Right lung (tissue), 2 donors: ENCODE measurements at regions not wholly inside any gene's neighbourhood (a gene's known extent, or its start where the extent isn't known, plus 50 kb on each side); places are given as distances from the start of the nearest gene placed in this dataset.
"Not testable (repeated sequence)": the region's sequence is repeated elsewhere in the genome, so short reads cannot be mapped to it uniquely, and the experiment has no call there.

Experiments used
- DNase-seq, 2 donors: peaks; one replicate each; pipeline ENCODE4 v3.0.0-alpha.2; 2013

- no peak for DNase-seq
Measured at GRCh38 chr1:182331387-182331786, 60.2 kb downstream of the GLUL start.

GRCh38 chr1:182330303-182330702 lies 61.3 kb downstream of the GLUL start:
- DNase-seq: no peak

- no peak for DNase-seq
Measured at GRCh38 chr1:182329471-182329870, 62.1 kb downstream of the GLUL start.

- no peak for DNase-seq
Measured at GRCh38 chr1:182328591-182328990, 63.0 kb downstream of the GLUL start.

GRCh38 chr1:182325339-182325738 lies 66.3 kb downstream of the GLUL start:
- DNase-seq: no peak

- DNase-seq: not testable (repeated sequence)
Measured at GRCh38 chr1:182321532-182321931, 70.1 kb downstream of the GLUL start.

GRCh38 chr1:182317611-182318161 lies 73.9 kb downstream of the GLUL start:
- no peak for DNase-seq

- DNase-seq: not testable (repeated sequence)
Measured at GRCh38 chr1:182316454-182316853, 75.1 kb downstream of the GLUL start.

GRCh38 chr1:182315167-182315556 lies 76.4 kb downstream of the GLUL start:
- DNase-seq: no peak

- DNase-seq: no peak
Measured at GRCh38 chr1:182309631-182310351, 81.8 kb downstream of the GLUL start.

GRCh38 chr1:182308826-182309225 lies 82.8 kb downstream of the GLUL start:
- DNase-seq: no peak

GRCh38 chr1:182307486-182307885 lies 84.1 kb downstream of the GLUL start:
- DNase-seq: not testable (repeated sequence)

- DNase-seq: no peak
Measured at GRCh38 chr1:182305861-182306260, 85.7 kb downstream of the GLUL start.

- no peak for DNase-seq
Measured at GRCh38 chr1:182304627-182305026, 87.0 kb downstream of the GLUL start.

- DNase-seq: no peak
Measured at GRCh38 chr1:182304218-182304617, 87.4 kb downstream of the GLUL start.

- no peak for DNase-seq
Measured at GRCh38 chr1:182303778-182304177, 87.8 kb downstream of the GLUL start.

GRCh38 chr1:182301467-182302198 lies 90.0 kb downstream of the GLUL start:
- peak; percentile 54 to 59 for DNase-seq

GRCh38 chr1:182301026-182301436 lies 90.6 kb downstream of the GLUL start:
- no peak for DNase-seq

- peak; percentile 82 to 84 for DNase-seq
Measured at GRCh38 chr1:182299728-182300616, 91.6 kb downstream of the GLUL start.

GRCh38 chr1:182299054-182299727 lies 92.4 kb downstream of the GLUL start:
- not testable (repeated sequence) for DNase-seq

GRCh38 chr1:182297335-182297734 lies 94.3 kb downstream of the GLUL start:
- no peak for DNase-seq
